K562 (cell line): ENCODE measurements at regions not wholly inside any gene's neighbourhood (a gene's known extent, or its start where the extent isn't known, plus 50 kb on each side); places are given as distances from the start of the nearest gene placed in this dataset.

Experiments used
- RAD51 ChIP-seq: fragments of 450-650 bp; IDR thresholded peaks from 2 replicates; pipeline ENCODE4 v1.7.1; 2016; ENCODE audit warnings: low read depth, mild to moderate bottlenecking, borderline replicate concordance
- ZNF23 ChIP-seq: fragments of 250-450 bp; sonication (Bioruptor Pico); IDR thresholded peaks from 2 replicates; pipeline ENCODE4 v1.4.0; 2020; ENCODE audit warnings: mild to moderate bottlenecking
- ZNF24 ChIP-seq: fragments of 450-650 bp; IDR thresholded peaks from 2 replicates; pipeline ENCODE4 v1.6.1; 2016
- ZNF717 ChIP-seq: fragments of 250-450 bp; sonication (Bioruptor Pico); IDR thresholded peaks from 2 replicates; pipeline ENCODE4 v1.5.0; 2021
- TF ChIP-seq, protein P1 (sequence below): fragments of 200-600 bp; sonication (generic); IDR thresholded peaks from one replicate; pipeline ENCODE4 v1.6.1; 2012; ENCODE audit warnings: mild to moderate bottlenecking, low read depth, low read length, inconsistent platforms

DNA sequence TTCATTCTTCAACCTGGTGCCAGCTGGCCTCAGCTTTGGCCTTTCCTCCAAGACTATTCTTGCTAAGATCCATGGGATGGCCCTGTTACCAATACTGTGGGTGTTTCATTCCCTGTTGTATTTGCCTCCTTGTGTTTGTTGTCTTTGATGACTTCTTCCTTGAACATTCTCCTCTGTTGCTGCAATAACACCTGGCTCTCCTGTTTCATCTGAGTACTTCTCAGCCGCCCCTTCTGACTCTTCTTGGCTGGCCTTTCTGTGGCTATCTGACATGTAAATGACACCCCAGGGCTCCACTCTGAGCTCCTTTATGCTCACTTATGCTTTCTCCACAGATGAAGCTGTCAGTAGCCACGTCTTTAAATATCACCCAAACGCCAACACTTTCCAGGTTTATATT, 302.7 kb upstream of the CHRNA7 start (continued):
- TF ChIP-seq, protein P1, sequence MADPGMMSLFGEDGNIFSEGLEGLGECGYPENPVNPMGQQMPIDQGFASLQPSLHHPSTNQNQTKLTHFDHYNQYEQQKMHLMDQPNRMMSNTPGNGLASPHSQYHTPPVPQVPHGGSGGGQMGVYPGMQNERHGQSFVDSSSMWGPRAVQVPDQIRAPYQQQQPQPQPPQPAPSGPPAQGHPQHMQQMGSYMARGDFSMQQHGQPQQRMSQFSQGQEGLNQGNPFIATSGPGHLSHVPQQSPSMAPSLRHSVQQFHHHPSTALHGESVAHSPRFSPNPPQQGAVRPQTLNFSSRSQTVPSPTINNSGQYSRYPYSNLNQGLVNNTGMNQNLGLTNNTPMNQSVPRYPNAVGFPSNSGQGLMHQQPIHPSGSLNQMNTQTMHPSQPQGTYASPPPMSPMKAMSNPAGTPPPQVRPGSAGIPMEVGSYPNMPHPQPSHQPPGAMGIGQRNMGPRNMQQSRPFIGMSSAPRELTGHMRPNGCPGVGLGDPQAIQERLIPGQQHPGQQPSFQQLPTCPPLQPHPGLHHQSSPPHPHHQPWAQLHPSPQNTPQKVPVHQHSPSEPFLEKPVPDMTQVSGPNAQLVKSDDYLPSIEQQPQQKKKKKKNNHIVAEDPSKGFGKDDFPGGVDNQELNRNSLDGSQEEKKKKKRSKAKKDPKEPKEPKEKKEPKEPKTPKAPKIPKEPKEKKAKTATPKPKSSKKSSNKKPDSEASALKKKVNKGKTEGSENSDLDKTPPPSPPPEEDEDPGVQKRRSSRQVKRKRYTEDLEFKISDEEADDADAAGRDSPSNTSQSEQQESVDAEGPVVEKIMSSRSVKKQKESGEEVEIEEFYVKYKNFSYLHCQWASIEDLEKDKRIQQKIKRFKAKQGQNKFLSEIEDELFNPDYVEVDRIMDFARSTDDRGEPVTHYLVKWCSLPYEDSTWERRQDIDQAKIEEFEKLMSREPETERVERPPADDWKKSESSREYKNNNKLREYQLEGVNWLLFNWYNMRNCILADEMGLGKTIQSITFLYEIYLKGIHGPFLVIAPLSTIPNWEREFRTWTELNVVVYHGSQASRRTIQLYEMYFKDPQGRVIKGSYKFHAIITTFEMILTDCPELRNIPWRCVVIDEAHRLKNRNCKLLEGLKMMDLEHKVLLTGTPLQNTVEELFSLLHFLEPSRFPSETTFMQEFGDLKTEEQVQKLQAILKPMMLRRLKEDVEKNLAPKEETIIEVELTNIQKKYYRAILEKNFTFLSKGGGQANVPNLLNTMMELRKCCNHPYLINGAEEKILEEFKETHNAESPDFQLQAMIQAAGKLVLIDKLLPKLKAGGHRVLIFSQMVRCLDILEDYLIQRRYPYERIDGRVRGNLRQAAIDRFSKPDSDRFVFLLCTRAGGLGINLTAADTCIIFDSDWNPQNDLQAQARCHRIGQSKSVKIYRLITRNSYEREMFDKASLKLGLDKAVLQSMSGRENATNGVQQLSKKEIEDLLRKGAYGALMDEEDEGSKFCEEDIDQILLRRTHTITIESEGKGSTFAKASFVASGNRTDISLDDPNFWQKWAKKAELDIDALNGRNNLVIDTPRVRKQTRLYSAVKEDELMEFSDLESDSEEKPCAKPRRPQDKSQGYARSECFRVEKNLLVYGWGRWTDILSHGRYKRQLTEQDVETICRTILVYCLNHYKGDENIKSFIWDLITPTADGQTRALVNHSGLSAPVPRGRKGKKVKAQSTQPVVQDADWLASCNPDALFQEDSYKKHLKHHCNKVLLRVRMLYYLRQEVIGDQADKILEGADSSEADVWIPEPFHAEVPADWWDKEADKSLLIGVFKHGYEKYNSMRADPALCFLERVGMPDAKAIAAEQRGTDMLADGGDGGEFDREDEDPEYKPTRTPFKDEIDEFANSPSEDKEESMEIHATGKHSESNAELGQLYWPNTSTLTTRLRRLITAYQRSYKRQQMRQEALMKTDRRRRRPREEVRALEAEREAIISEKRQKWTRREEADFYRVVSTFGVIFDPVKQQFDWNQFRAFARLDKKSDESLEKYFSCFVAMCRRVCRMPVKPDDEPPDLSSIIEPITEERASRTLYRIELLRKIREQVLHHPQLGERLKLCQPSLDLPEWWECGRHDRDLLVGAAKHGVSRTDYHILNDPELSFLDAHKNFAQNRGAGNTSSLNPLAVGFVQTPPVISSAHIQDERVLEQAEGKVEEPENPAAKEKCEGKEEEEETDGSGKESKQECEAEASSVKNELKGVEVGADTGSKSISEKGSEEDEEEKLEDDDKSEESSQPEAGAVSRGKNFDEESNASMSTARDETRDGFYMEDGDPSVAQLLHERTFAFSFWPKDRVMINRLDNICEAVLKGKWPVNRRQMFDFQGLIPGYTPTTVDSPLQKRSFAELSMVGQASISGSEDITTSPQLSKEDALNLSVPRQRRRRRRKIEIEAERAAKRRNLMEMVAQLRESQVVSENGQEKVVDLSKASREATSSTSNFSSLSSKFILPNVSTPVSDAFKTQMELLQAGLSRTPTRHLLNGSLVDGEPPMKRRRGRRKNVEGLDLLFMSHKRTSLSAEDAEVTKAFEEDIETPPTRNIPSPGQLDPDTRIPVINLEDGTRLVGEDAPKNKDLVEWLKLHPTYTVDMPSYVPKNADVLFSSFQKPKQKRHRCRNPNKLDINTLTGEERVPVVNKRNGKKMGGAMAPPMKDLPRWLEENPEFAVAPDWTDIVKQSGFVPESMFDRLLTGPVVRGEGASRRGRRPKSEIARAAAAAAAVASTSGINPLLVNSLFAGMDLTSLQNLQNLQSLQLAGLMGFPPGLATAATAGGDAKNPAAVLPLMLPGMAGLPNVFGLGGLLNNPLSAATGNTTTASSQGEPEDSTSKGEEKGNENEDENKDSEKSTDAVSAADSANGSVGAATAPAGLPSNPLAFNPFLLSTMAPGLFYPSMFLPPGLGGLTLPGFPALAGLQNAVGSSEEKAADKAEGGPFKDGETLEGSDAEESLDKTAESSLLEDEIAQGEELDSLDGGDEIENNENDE, result no peak
- TF ChIP-seq ZNF23 (CRISPR knock-in tag) (no peak), ZNF24 (no peak), RAD51 (no peak), ZNF717 (no peak)
